ENCODE measurements at regions not wholly inside any gene's neighbourhood (a gene's known extent, or its start where the extent isn't known, plus 50 kb on each side); places are given as distances from the start of the nearest gene placed in this dataset.

- DNase-seq: no peak
These were observed 49.9 kb downstream of the CHRM3 start for GRCh38 chr1:239436286-239436685.

DNA sequence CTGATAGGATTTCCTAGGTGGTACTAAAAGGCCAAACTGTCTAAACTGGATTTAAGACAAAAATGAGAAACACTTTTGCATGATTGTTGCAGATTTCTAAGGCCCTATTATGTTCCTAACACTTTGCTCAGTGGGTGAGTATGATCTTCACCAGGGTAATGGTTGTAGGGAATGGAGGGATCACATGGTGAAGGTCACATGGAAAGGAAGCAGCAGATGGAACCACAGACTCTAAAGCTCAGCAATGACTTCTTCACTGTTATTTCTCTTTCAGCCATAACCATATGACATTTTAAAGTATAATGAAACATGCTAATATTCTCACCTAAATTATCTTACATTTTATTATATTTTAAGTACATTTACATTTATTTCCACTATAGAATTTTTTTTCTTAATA lies 51.5 kb downstream of the CHRM3 start:
- DNase-seq: no peak

GRCh38 chr1:239438891-239439290 lies 52.5 kb downstream of the CHRM3 start:
- DNase-seq: no peak

DNA sequence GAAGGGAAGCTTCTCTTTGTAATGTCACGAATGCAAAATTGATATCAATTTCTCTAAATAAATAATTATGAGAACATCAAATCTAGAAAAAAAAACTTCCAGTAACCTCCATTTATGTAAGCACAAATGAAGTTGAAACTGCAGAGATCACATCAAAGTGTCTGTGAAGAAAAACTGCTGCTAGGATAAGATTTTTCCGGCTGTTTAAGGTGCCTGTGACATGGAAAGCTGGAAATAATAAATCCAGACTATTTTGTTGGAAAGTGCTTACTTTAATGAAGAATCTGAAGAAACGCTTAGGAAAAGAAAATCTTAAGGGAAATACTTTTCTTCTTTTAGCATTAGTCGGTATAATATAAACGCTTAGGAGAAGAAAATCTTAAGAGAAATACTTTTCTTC lies 57.0 kb downstream of the CHRM3 start:
- DNase-seq: no peak

- no peak for DNase-seq
These were observed 60.2 kb downstream of the CHRM3 start for GRCh38 chr1:239446611-239447010.

DNA sequence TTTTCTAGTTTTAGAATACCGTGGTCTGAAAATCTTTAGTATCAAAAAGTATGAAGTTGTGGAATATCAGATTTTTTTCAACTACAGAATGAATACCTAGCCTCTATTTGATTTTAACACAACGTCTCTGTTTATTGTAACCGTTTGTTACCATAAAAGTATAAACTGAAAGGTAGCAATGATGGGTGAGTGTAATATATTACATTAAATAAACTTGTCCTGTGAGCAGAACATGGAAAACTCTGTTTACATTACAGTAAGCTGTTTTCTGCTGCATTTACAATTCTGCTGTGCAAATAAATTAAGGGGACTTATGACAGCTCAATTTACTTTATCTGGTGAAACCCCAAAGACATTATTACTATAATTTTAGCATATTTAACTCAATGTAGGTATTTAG lies 62.5 kb downstream of the CHRM3 start:
- DNase-seq: no peak

GRCh38 chr1:239455743-239456142 lies 69.4 kb downstream of the CHRM3 start:
- no peak for DNase-seq

- no peak for DNase-seq
These were observed 70.4 kb downstream of the CHRM3 start for GRCh38 chr1:239456788-239457187.

GRCh38 chr1:239457491-239458143 lies 71.2 kb downstream of the CHRM3 start:
- DNase-seq: no peak

GRCh38 chr1:239458144-239458500 lies 71.8 kb downstream of the CHRM3 start:
- DNase-seq: no peak

DNA sequence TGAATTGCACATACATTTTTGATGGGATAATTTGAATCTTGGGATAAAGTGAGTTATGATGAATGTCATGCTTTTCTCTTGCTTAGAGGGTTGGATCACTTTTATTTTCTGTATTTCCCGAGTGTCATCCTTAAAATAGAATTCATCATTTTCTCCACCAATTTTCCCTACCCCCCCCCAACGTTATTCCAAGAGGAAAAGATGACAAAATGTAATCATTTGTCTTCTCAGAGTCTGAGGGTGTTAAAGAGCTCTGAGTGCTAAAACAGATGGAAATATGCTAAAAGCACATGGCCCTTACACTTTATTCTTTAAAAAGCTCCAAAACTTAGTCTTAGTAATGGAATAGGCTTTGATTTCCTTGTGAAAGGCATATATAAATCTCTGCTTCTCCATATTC lies 81.4 kb downstream of the CHRM3 start:
- no peak for DNase-seq

DNA sequence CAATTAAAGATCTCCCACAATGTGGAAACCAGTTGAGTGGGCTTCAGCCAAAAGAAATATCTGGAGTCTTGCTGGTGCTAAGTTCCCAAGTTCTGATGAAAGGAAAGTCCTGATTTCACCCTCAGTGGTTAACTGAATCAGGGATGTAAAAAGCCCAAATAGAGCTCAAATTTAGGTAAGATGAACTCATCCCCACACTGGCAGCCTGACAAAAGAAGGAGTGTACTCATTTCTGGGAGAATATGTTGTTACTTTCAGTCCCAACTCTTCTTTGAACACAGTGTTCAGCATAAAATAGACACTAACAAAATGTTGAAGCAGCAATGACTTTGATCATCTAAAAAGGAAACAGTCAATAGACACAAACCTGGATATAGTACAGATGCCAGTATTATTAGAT lies 91.7 kb downstream of the CHRM3 start:
- DNase-seq: no peak

DNA sequence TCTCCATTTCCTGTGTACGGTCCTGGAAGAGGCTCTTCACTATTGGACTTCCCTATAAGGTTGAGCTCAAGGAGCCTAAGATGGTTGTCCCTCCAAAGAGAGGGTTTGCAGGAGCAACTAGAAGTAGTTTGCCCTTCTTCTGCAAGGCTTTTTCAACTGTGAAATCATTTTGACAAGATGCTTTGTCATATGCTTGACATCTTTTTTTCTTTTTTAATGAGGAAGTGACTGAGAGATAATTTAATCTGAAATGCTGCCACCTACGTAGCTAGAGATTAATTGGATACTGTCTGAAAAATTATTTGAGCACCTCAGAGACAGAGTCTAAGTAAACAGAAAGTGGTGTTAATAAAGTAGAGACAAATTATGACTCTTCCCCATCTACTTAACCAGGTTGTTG lies 97.0 kb downstream of the CHRM3 start:
- no peak for DNase-seq

DNA sequence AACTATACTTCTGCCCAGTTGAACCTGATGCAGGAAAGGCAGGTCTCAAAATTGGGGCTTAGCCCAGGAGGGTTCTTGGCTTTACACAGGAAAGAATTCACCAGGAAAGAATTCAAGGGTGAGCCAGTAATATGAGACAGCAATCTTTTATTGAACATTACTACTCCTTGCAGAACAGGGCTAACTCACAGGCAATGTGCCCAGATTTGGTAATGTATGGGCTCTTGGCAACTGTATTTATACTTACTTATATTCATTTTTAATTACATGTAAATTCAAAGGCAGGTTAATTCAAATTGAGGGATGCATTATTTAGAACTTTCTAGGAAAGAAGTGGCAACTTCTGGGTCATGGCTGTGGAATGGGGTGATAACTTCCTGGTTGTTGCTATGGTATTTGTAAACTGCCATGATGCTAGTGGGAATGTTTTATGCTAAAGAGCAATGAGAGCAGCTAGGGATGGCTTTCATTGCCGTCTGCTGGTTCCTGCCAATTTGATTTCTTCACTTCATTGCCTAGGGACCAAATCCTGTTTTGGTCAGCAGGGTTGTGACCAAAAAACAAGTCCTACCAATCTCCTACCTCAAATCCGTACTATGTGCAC lies 107.5 kb downstream of the CHRM3 start:
- no peak for DNase-seq

DNA sequence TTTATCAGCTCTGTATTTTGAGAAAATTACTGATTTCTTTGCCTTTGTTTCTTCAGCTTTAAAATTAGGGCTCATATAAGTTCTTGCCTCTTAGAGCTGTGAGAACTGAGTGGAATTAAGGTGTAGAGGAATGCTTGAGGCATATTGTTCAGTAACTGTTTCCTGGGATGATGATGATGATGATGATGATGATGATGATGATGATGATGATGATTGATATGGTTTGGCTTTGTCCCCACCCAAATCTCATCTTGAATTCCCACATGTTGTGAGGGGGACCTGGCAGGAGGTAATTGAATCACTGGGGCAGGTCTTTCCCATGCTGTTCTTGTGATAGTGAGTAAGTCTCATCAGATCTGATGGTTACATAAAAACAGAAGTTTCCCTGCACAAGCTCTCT lies 118.7 kb downstream of the CHRM3 start:
- DNase-seq: no peak

GRCh38 chr1:239507826-239508225 lies 121.5 kb downstream of the CHRM3 start:
- no peak for DNase-seq

DNA sequence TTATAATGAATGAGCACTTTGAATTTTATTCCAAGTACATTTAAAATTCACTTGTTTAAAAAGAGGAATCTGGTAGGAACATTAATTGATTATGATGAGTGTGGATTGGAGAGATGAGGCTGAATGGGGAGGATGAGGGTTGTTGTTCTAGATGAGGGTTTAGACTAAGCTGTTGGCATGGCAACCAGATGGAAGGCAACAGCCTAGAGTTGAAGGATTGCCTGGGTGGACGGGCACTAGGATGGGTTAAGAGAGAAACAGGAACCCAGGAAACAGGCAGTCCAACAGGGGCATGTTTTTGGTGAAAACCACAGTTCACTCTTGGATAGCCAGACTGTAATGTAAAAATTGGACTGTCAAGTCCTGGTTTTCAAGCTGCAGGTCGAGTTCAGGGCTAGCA lies 125.5 kb downstream of the CHRM3 start:
- no peak for DNase-seq

- no peak for DNase-seq
These were observed 130.2 kb downstream of the CHRM3 start for GRCh38 chr1:239516579-239516978.

DNA sequence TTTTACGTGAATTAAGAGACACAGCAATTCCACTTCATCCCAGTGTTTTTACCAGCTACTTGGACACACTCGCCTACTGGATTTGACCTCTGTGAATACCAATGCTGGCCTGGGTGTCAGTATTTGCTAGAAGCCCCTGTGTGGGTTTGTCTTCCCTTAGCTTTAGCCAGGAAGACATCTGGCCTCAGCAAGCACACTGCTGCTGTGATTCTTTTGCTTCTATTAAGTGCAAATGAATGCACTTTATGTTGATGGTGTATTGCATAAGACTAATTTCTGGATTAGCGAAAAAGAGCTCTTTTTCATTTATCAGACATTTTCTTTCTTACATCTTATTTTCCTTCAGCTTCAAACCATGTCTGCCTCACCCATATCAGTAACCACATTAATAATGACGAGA lies 140.0 kb downstream of the CHRM3 start:
- DNase-seq: no peak

GRCh38 chr1:239527051-239527693 lies 140.8 kb downstream of the CHRM3 start:
- no peak for DNase-seq

DNA sequence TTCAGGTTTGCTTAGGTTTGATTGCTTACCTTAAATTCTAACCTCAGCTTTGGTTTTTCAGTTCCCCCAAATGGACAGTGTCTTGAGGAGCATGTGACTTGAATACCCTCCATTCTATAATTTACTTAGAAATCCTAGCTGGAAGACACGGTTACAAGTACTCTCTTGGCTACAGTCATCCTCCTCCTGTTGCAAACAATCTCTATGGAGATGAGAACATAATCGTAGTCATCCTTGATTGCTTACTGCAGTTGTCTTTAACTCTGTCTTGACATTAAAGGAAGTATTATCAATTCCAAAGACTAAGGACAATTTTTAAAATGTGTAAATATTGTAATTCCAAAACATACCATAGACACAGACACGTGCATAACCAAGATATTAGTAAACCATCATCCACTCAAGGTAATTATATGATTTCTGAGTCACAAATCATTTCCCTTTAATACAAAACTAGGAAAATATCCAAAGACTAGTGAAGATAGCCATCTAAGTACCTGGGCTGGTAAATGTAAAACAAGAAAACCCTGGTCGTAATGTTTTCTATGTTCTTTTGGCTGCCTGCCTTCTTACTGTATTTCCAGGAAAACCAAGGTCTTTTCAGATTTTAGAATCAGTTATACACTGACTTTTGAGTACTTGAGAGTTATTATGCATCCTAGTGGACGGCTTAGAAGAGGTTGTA lies 149.9 kb downstream of the CHRM3 start:
- no peak for DNase-seq

GRCh38 chr1:239537795-239538194 lies 151.4 kb downstream of the CHRM3 start:
- DNase-seq: no peak

DNA sequence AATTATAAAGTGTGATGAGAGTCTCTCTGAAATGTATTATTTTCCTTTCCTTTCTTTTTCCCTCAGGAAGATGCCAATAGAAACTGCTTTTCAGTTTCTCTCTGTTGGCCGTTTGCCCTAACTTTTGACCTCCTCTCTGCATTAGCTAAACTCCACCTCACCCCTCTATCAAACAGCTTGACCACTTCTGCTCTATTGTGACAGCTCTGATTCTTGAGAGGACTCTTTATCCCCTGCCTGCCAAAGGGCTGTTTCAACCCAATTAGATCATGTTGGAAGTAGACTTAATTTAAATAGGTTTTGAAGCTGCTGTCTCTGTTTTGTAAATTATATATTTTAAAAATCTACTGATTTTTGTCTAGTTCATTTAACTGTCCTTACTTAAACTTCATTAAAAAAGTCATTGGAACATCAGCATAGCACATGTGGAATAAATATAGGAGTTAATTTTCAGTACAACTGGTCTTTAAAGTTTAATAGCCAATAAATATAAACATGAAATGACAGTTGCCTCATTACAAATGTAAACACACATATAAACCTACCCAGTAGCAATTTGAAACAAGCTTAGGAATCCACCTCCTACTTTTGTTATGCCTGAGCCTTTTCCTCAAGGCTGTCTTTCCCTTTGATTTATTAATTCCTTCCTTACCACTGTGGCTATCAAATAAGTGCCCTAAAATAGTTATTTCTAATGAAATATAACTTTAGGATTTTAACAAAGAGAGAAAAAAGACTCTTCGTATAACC lies 152.0 kb downstream of the CHRM3 start:
- no peak for DNase-seq
